GM03348 (cell line): ENCODE measurements at regions not wholly inside any gene's neighbourhood (a gene's known extent, or its start where the extent isn't known, plus 50 kb on each side); places are given as distances from the start of the nearest gene placed in this dataset.
"Not testable (repeated sequence)": the region's sequence is repeated elsewhere in the genome, so short reads cannot be mapped to it uniquely, and the experiment has no call there.

Experiments used
- DNase-seq: peaks from one replicate; pipeline ENCODE4 v3.0.0; 2012; ENCODE audit warnings: low spot score

GRCh38 chr6:16947375-16948015 lies 154.4 kb upstream of the STMND1 start:
- peak; percentile 71 for DNase-seq

DNA sequence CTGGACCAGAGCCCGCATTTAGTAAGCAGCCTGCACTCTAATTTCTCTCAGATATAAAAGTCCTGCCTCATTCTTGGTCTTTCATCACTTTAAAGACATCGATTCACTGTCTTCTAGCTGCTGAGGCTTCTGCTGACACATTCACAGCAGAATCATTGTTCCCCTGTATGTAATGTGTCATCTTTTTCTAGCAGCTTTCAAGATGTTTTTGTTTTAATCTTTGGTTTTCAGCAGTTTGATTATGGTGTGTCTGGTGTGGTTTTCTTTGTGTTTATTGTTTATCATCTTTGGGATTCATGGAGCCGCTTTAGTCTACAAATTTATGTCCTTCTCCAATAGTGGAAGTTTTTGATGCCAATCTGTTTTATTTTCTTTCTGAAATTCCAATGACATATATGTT lies 157.3 kb upstream of the STMND1 start:
- DNase-seq: no peak

DNA sequence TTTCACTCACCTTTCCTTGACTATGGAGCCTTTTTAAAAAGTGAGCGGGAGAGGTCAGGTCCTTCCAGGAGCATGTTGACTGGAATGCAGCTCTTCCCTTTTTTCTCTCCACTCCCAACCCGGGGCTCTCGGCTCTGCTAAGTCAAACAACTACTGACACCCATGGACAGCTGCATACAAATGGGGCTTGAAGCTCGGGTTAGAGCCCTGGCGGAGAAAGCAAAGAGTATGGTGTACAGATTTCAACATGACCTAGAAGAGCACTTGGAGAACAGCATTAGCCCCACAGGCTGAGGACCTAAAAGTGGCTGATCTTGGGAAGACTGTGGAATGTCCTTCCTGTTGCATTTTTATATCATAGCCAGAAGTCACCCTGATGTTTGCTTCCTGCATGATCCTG lies 162.0 kb upstream of the STMND1 start:
- DNase-seq: no peak

GRCh38 chr6:16939351-16939750 lies 162.5 kb upstream of the STMND1 start:
- no peak for DNase-seq

DNA sequence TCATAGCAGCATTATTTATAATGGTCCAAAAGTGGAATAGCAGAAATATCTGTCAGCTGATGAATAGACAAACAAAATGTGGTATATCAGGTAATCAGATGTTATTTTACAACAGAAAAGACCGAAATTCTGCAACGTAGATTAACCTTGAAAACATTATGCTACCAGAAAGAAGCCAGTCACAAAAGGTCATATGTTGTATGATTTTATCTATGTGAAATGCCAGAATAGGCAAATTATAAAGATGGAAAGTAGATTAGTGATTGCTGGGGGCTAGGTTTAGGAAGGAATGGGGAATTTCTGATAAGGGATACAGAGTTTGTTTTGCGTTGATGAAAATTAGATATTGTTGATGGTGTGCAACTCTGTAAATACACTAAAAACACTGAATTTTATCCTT lies 165.0 kb upstream of the STMND1 start:
- DNase-seq: no peak

- DNase-seq: no peak
Observed at GRCh38 chr6:16933961-16934360, 167.9 kb upstream of the STMND1 start.

GRCh38 chr6:16933532-16933931 lies 168.3 kb upstream of the STMND1 start:
- DNase-seq: no peak

GRCh38 chr6:16932920-16933319 lies 168.9 kb upstream of the STMND1 start:
- DNase-seq: no peak

DNA sequence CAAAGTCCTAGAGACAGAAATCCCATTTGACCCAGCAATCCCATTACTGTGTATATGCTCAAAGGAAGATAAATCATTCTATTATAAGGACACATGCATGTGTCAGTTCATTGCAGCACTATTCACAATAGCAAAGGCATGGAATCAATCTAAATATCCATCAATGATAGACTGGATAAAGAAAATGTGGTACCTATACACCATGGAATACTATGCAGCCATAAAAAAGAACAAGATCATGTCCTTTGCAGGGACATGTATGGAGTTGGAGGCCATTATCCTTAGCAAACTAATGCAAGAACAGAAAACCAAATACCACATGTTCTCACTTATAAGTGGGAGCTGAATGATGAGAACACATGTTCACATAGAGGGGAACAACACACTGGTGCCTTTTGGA lies 169.8 kb upstream of the ATXN1 start:
- not testable (repeated sequence) for DNase-seq

DNA sequence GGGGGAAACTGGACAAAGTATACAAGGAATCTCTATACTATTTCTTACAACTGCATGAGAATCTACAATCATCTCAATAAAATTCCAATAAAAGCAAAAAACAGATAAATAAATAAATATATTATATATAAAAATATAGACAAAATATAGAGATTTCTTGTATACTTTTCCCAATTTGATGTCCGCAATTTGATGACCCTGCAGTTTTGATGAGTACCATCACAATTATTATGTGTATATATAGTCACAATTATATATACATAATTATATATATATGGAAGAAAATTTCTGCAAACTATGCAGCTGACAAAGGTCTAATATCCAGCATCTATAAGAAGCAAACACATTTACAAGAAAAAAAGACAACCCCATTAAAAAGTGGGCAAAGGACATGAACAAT lies 169.2 kb upstream of the ATXN1 start:
- DNase-seq: no peak

- peak; percentile 88 for DNase-seq
Observed at GRCh38 chr6:16929809-16930208, 168.5 kb upstream of the ATXN1 start.

DNA sequence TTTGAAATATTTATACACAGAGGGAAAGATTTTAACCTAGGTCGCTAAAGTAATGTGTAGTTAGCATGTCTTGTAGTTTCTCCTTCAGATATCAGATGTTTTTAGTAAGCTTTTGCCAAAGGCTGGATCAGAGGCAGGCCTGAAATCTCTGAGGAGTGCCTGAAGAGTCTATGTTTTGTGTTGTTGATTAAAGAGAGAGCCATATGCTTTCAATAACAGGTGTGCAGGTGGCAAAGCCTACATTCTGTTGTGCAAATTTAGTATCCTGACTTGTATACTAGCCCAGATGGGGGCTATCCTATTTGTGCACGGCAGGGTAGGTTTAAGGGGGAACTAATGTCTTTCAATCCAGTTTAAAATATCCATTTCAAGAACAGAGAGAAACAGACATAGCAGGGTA lies 167.1 kb upstream of the ATXN1 start:
- DNase-seq: no peak

- no peak for DNase-seq
Observed at GRCh38 chr6:16927205-16927604, 165.9 kb upstream of the ATXN1 start.

- peak; percentile 18 for DNase-seq
Observed at GRCh38 chr6:16925461-16925860, 164.2 kb upstream of the ATXN1 start.

DNA sequence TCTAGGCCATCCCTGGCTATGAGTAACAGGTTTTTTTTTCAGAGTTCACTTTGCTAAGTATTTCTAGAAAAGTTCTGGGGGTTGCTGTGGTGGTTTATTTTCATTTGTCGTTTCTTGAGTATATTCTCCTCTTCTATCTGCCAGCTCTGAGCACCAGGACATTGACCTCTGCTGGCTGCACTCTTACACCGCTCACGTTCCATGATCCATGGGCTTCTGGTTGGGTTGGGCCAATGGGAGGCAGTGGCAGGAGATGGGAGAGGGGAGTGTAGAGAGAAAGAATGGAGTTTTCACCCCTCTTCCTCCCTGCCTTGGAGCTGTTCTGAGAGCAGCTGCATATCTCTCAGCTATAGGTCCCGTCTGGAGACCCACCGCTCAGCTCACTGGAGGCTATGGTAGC lies 161.0 kb upstream of the ATXN1 start:
- DNase-seq: no peak

DNA sequence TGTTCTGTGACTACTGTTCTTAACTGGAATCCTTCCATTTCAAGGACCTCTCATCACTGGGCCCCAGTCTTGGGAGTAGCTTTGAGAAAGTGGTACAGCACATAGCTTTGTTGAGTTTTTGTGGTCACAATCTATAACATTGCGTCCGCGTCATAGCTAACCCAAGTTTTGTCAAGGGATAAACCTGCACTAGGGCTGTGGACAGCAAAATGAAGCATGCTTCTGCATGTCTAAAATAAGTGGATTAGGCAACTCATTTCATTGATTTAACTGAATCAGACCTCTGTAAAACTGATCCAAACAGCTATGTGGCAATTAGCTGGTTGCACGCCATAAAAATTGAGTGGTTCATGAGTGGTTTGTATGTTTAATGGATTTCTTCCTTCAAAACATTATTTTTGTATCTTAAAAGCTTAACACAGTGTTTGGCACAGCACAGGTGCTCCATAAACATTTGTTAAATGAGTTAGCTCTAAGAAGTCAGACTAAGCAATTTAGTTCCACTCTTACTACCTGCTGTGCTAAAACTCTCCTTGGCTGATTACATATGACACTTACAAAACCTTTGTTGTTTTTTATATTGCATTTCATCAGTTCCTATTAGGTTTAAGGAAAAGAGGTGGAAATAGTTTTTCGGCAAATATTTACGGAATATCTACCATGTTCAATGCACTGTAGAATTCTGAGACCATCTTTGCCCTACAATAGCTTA lies 160.3 kb upstream of the ATXN1 start:
- DNase-seq: no peak

DNA sequence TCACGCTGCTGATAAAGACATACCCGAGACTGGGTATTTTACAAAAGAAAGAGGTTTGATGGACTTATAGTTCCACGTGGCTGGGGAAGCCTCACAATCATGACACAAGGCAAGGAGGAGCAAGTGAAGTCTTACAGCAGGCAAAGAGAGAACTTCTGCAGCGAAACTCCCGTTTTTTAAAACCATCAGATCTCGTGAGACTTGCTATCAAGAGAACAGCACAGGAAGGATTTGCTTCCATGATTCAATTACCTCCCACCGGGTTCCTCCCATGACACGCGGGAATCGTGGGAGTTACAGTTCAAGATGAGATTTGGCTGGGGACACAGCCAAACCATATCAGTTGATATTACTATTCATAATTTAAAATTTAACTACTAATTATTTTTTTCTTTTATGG lies 157.3 kb upstream of the ATXN1 start:
- no peak for DNase-seq

DNA sequence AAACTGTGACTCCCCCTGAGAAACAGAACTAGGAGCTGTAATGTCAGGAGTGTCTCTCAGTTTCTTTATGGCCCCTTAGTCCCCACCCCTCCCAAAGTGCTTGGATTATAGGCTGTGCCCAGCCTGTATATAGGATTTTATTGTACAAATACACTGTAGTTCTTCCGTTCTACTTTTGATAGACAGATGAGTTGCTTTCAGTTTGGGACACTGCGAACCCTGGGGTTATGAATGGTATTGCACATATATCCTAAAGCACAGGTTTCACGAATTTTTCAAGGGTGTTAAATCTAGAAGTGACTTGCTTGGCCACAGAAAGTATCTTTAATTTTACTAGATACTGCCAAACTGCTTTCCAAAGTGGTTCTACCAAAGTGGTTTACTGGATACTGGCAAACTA lies 152.9 kb upstream of the ATXN1 start:
- no peak for DNase-seq

DNA sequence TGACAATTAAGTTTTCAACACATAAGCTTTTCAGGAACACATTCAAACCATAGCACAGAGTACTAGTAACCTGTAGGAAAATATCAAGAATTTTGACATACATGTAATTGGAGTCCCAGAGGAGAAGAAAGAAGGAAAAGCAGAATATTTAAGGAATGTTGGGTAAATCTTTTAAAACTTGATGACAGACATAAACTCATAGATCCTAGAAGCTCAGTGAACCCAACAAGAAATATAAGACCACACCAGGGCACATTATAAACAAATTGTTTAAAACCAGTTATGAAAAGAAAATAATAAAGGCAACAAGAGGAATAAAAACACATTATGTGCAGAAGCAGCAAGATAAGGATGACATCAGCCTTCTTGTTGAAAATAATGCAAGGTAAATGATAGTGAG lies 151.5 kb upstream of the ATXN1 start:
- no peak for DNase-seq

GRCh38 chr6:16911088-16911487 lies 149.8 kb upstream of the ATXN1 start:
- DNase-seq: no peak

- DNase-seq: peak; percentile 61
Observed at GRCh38 chr6:16909658-16910360, 148.5 kb upstream of the ATXN1 start.

- no peak for DNase-seq
Observed at GRCh38 chr6:16907991-16908390, 146.7 kb upstream of the ATXN1 start.

GRCh38 chr6:16904957-16905356 lies 143.7 kb upstream of the ATXN1 start:
- no peak for DNase-seq
